NB4 (cell line): ENCODE measurements at regions not wholly inside any gene's neighbourhood (a gene's known extent, or its start where the extent isn't known, plus 50 kb on each side); places are given as distances from the start of the nearest gene placed in this dataset.

Experiments
- CTCF ChIP-seq: IDR thresholded peaks from one replicate; pipeline ENCODE4 v1.5.1; 2012; ENCODE audit warnings: low read depth, low read length
- MAX ChIP-seq: IDR thresholded peaks from 2 replicates; pipeline ENCODE4 v1.6.1; 2011; ENCODE audit warnings: low read depth, low read length
- POLR2A ChIP-seq: IDR thresholded peaks from 2 replicates; pipeline ENCODE4 v1.6.1; 2011; ENCODE audit warnings: mild to moderate bottlenecking; ENCODE audit not compliant: insufficient read length; ENCODE audit errors: extremely low read depth

- TF ChIP-seq MAX, result no peak
- TF ChIP-seq CTCF, result no peak
- TF ChIP-seq POLR2A, result no peak
Observed at GRCh38 chr12:75947156-75947723, 84.3 kb downstream of the PHLDA1 start.
